Fibroblast of pulmonary artery (primary cell): ENCODE measurements at regions not wholly inside any gene's neighbourhood (a gene's known extent, or its start where the extent isn't known, plus 50 kb on each side); places are given as distances from the start of the nearest gene placed in this dataset.
"Not testable (repeated sequence)": the region's sequence is repeated elsewhere in the genome, so short reads cannot be mapped to it uniquely, and the experiment has no call there.

ENCODE experiments used
- DNase-seq: peaks from one replicate; pipeline ENCODE4 v3.0.0-alpha.2; 2010; ENCODE audit warnings: low read depth
- H3K4me3 ChIP-seq: replicated peaks from 2 replicates; pipeline ENCODE4 v1.5.1; 2011; ENCODE audit warnings: low read depth, mild to moderate bottlenecking, control low read depth, low read length, moderate library complexity
- CTCF ChIP-seq: IDR thresholded peaks from 2 replicates; pipeline ENCODE4 v1.5.1; 2011; ENCODE audit warnings: mild to moderate bottlenecking, control low read depth, low read length, inconsistent platforms; ENCODE audit errors: missing control alignments

GRCh38 chr12:131385313-131386166 is 325.4 kb upstream of the SFSWAP start:
- H3K4me3 ChIP-seq: no peak overlapping the region
- no peak for DNase-seq
- TF ChIP-seq CTCF: no peak

GRCh38 chr12:131386167-131386521 is 324.7 kb upstream of the SFSWAP start:
- no peak for TF ChIP-seq CTCF
- no peak overlapping the region for H3K4me3 ChIP-seq
- DNase-seq: no peak

- DNase-seq: no peak
- no peak overlapping the region for H3K4me3 ChIP-seq
- no peak for TF ChIP-seq CTCF
Measured at GRCh38 chr12:131386781-131387180, 324.1 kb upstream of the SFSWAP start.

- DNase-seq: no peak
- H3K4me3 ChIP-seq: no peak overlapping the region
- no peak for TF ChIP-seq CTCF
Measured at GRCh38 chr12:131387281-131388163, 323.4 kb upstream of the SFSWAP start.

- DNase-seq, H3K4me3 ChIP-seq: not testable (repeated sequence)
Measured at GRCh38 chr12:131388164-131389053, 322.5 kb upstream of the SFSWAP start.

- no peak overlapping the region for H3K4me3 ChIP-seq
- no peak for DNase-seq
- TF ChIP-seq CTCF: no peak
Measured at GRCh38 chr12:131389054-131390013, 321.6 kb upstream of the SFSWAP start.
